HG03196 (cell line): ENCODE measurements at regions not wholly inside any gene's neighbourhood (a gene's known extent, or its start where the extent isn't known, plus 50 kb on each side); places are given as distances from the start of the nearest gene placed in this dataset.
"Not testable (repeated sequence)": the region's sequence is repeated elsewhere in the genome, so short reads cannot be mapped to it uniquely, and the experiment has no call there.

ENCODE experiments used
- ATAC-seq: cut with Tn5 transposase; IDR thresholded peaks from one replicate; pipeline ENCODE4 v1.9.1; 2021; ENCODE audit not compliant: unreplicated experiment

DNA sequence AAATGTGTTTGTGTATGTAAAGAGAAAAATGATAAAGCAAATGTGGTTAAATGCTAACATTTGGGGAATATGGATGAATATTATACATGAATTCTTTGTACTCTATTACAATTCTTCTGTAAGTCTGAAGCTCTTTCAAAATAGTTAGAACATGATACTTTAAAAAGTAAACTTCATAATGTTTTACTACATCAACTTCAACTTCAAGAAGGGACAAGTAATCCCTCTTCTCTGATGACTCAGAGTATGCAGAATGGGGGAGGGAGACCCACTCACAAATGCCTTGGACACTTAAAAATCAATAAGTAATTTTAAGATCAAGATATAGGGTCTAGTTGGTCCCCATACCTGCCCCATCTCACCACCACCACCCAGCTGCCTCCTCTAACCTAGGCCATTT lies 162.4 kb downstream of the ESM1 start:
- ATAC-seq = no peak

DNA sequence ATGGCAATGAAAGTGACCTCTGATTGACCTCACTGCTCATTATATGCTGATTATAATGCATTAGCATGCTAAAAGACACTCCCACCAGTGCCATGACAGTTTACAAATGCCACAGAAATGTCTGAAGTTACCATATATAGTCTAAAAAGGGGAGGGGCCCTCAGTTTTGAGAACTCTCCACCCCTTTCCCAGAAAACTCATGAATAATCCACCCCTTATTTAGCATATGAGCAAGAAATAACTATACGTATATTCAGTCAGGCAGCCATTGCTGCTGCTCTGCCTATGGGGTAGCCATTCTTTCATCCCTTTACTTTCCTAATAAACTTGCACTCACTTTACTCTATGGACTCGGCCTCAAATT lies 163.1 kb downstream of the ESM1 start:
- ATAC-seq = no peak

DNA sequence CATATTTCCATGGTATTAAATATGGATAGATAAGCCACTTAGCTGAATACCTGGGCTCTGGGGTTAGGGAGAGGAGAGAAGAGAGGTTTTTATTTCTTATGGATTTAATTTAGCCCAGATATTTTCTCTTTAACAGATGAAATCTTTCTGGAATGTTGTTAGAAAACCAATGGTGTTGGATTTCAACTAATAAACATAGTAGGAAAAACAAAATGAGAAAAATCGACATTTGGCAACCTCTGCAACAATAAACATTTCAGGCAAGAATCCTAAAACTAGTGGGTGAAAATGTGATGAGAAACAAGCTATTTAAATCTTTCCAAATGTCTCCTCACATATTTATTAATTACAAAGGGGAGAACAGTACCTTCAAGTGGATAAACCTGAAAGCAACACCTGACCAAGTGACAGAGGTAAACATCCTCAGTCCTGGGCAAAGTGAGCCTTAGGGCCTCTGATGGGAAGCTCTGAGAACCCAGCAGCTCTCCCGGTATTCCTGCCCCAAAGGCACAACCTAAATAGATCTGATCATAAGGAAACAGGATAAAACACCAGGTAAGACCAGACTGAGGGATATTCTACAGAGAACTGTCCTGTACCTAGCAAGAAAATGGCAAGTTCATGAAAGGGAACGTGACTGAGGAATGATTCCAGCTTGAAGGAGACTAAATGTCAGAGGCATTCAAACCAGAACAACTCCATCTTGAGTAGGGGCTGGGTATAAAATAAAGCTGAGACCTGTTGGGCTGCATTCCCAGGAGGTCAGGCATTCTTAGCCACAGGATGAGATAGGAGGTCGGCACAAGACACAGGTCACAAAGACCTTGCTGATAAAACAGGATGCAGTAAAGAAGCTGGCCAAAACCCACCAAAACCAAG lies 163.7 kb downstream of the ESM1 start:
- no peak for ATAC-seq

- ATAC-seq = no peak
Observed at GRCh38 chr5:54820346-54821134, 164.9 kb downstream of the ESM1 start.

GRCh38 chr5:54807421-54807820 lies 178.0 kb downstream of the ESM1 start:
- no peak for ATAC-seq

GRCh38 chr5:54804521-54804920 lies 180.9 kb downstream of the ESM1 start:
- no peak for ATAC-seq

- no peak for ATAC-seq
Observed at GRCh38 chr5:54804086-54804485, 181.3 kb downstream of the ESM1 start.

DNA sequence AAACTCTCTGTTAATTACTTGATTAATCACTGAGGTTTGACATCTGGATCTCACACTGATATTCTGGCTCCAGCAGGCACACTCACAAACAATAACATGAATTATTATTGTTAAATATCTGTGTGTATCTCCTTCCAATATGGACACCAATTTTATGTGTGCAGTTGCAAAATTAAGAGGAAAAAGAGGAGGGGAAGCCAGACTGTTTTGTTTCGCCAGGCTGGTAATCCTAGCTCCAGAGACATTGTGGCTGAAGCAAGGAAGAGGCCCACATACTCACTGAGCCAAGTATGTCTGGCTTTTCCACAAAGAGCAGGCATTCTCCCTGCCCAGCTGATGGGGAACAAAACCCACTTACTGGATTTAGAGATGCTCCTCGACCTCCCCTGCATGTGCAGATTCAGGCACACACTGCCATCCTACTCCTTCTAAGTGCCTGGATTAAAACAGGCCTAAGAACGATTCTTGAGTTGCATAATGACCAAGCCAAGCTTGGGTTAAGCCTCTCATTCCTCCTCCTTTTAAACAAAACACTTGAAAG lies 181.9 kb downstream of the ESM1 start:
- ATAC-seq = no peak

- ATAC-seq = no peak
Observed at GRCh38 chr5:54799645-54800044, 185.7 kb downstream of the ESM1 start.

DNA sequence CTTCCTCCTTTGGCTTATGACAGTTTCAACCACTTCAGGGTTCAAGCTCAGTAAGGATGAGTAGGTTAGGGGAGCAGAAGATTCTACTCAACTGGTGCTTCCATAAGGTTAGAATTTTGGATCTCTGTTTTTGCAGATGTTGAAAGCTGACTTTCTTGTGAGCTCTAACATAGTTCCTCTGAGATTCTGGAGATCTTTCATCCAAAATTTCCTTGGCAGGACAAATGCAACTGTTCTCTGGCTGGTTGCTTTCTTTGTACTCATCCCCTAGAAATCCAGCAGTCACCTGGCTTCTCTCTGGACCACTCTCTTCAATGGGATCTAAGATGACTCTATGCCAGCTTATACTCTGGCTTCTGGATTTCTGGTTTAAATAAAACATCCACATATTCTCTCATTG lies 189.6 kb downstream of the ESM1 start:
- ATAC-seq = no peak

DNA sequence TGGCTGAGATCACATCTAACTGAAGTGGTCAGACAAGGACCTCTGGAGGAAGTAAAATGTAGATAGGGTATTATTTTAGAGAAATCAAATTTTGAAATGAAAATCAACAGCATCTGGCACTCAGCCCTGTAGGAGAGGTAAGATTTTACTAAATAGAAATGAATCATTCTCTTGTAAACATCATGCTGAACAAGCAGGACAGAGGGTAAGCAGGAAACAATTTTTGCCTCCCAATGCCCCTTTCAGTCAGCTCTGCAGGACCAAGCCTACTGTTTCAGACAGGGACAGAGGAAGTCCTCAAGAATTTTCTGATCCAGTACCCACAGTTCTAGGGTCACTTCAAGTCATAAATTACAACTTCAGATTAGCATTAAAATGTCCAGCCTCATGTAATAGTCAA lies 190.1 kb downstream of the ESM1 start:
- ATAC-seq = no peak

DNA sequence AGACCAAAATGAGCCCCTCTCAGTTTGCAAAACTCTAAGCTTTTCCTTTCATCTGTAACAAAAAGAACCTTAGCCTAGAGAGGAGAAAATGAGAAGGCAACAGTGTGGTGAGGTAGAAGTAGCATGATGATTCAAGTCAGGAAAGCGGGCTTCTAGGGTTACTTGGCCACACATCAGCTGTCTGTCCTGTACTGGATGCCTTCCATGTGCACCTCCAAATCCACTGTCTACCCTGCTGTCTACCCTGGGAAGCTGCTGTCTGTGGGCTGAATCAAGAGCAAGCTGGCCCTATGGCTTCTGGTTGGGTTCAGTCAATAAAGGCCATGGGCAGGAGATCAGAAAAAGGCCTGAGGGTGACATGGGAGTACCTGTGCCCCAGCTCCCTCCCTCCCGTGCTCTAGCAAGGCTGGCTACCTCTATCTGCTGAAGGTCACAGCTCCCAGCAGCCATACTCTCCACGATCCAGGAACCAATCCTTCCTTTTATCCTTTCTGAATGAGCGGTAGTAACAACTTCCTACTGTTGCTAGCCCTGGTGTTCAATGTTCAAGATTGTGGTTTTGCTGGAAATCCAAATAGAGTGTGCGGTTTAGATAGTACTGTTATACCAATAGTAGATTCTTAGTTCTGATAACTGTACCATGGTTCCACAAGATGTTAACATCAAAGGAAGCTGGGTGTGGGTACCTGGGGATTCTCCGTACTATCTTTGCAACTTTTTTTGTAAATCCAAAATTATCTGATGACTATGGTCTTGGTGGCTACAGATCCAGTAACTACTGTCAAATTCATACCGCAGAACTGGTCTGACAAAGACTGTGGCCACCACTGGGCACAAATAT lies 191.0 kb downstream of the ESM1 start:
- ATAC-seq = no peak

GRCh38 chr5:54793468-54794134 lies 191.8 kb downstream of the ESM1 start:
- ATAC-seq = no peak

- ATAC-seq = no peak
Observed at GRCh38 chr5:54792611-54793404, 192.6 kb downstream of the ESM1 start.

DNA sequence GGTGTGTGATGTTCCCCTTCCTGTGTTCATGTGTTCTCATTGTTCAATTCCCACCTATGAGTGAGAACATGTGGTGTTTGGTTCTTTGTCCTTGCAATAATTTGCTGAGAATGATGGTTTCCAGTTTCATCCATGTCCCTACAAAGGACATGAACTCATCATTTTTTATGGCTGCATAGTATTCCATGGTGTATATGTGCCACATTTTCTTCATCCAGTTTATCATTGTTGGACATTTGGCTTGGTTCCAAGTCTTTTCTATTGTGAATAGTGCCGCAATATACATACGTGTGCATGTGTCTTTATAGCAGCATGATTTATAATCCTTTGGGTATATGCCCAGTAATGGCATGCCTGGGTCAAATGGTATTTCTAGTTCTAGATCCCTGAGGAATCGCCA lies 197.5 kb downstream of the ESM1 start:
- not testable (repeated sequence) for ATAC-seq

GRCh38 chr5:54785729-54786591 lies 199.4 kb downstream of the ESM1 start:
- ATAC-seq = no peak

DNA sequence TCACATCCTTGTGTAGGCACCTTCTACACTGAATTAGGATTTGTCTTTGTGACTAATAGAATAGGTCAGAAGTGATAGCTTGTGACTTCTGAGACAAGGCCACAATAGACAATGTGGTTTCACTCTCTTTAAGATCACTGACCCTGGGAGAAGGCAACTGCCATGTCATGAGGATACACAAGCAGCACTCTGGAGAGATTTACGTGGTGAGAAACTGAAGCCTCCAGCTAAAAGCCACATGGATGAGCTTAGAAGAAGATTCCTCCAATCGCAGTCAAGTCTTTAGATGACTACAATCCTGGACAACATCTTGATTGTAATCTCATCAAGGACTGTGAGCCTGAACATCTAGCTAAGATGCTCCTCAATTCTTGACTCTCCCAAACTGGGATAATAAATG lies 206.6 kb downstream of the ESM1 start:
- ATAC-seq = no peak

DNA sequence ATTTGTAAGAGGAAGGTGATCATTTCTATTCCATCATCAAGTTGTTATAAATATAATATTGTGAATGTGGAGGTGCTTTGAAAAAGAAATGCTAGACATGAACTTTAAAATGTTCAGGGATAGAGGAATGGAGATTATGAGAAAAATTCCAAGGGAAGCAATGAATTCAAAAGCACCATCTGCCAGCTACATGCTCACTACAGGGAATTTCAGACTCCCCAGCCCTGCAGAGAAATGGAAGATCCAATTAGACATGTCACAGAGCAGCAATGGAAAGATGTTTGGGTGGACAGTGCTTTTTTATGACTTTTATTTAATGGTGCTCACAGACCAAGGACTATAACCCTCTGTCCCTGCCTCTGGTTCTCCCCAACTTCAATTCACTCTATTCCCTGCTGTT lies 209.7 kb downstream of the ESM1 start:
- ATAC-seq = no peak
